ENCODE measurements at regions not wholly inside any gene's neighbourhood (a gene's known extent, or its start where the extent isn't known, plus 50 kb on each side); places are given as distances from the start of the nearest gene placed in this dataset.

DNA sequence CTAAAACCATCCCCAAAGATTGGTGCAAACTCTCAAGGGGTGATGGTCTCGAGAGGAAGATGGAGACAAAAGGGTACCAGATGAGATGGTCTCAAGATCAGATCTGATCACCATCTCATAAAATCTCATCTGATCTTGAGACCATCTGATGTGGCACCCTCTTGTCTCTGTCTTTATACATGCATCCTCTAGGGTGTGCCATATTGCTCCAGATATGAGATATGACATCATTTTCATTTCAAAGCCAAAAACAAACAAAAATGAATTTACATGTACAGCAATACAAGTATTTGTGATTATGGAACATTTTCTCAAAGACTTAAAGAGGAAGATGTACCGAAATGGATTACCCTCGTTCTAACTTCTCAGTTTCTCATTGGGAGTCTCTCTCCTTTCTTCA is 787.2 kb downstream of the GALC start:
- no peak for ATAC-seq (ENCODE audit: low read depth)
- WGBS, 2 experiments (ENCODE audit: extremely low coverage in 2 of 2, insufficient read length in 1 of 2): no CpG with 5 or more reads among the region's 3 CpGs

More for the DNA sequence above, 787.2 kb downstream of the GALC start:
- Histone ChIP-seq H3K9me1 (ENCODE audit: insufficient read depth, low read length) (no peaks in the 10 kb centered on the region), H2AK9ac (replicated peaks; ENCODE audit: low read depth, low read length, poor library complexity) (no peak overlapping the region), H4K91ac (ENCODE audit: insufficient read depth, low read depth, low read length) (no peak overlapping the region), H3K4me1 (ENCODE audit: control insufficient read depth, insufficient read depth, low read length) (no peaks in the 10 kb centered on the region), H3K9ac (ENCODE audit: low read depth, low read length) (no peak overlapping the region), H3K14ac (replicated peaks; ENCODE audit: low read depth, low read length) (no peak overlapping the region), H2AFZ (replicated peaks; ENCODE audit: low read length, poor library complexity) (no peak overlapping the region), H3K9me3 (ENCODE audit: control insufficient read depth, insufficient read depth, low read length) (no peaks in the 10 kb centered on the region), H3K56ac (ENCODE audit: extremely low read depth, insufficient read depth, low read length) (no peak overlapping the region), H3K79me1 (ENCODE audit: low read depth in 1 of 2, low read length in 2 of 2) (no peaks in the 10 kb centered on the region), H2AK5ac (ENCODE audit: low read depth, low read length) (no peak overlapping the region), H3K18ac (ENCODE audit: low read depth, low read length) (no peak overlapping the region), H3K23ac (ENCODE audit: low read depth, low read length) (no peak overlapping the region), H2BK20ac (ENCODE audit: low read depth, low read length) (no peak overlapping the region), H3K36me3 (ENCODE audit: control insufficient read depth, insufficient read depth, low read length) (no peaks in the 10 kb centered on the region), H3K4ac (ENCODE audit: low read depth, low read length) (no peak overlapping the region), H2BK15ac (ENCODE audit: low read depth, low read length) (no peak overlapping the region), H2BK5ac (ENCODE audit: low read depth, low read length, poor library complexity, severe bottlenecking) (no peak overlapping the region), H4K8ac (ENCODE audit: low read depth in 2 of 2, low read length in 2 of 2) (no peak overlapping the region), H2BK120ac (ENCODE audit: low read depth, low read length) (no peak overlapping the region), H4K5ac (ENCODE audit: low read depth, low read length) (no peak overlapping the region), H3K27ac (ENCODE audit: insufficient read depth, low read length) (no peak overlapping the region), H4K20me1 (ENCODE audit: insufficient read depth, low read length) (no peaks in the 10 kb centered on the region), H3K4me2 (ENCODE audit: low read depth, low read length) (no peak overlapping the region), H3K4me3 (ENCODE audit: insufficient read depth, low read depth, low read length) (no peak overlapping the region), H3K27me3 (ENCODE audit: control insufficient read depth, insufficient read depth, low read length) (no peaks in the 10 kb centered on the region)
- dilution Hi-C loops (cut with HindIII; ENCODE audit: low sequenced_read_pairs, unreplicated experiment): no loop called here
- ChIA-PET POLR2A (ENCODE audit: unreplicated experiment) (no interaction called here), CTCF (no interaction called here)
- TF ChIP-seq, protein P1, sequence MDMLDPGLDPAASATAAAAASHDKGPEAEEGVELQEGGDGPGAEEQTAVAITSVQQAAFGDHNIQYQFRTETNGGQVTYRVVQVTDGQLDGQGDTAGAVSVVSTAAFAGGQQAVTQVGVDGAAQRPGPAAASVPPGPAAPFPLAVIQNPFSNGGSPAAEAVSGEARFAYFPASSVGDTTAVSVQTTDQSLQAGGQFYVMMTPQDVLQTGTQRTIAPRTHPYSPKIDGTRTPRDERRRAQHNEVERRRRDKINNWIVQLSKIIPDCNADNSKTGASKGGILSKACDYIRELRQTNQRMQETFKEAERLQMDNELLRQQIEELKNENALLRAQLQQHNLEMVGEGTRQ (IDR thresholded peaks at IDR 0.05; ENCODE audit: low read depth, low read length): no peak
- TF ChIP-seq RCOR1 (IDR thresholded peaks at IDR 0.05; ENCODE audit: insufficient replicate concordance, low read length): no peak
- no peak for TF ChIP-seq CEBPB (IDR thresholded peaks at IDR 0.05; ENCODE audit: low read depth, low read length)
- no peak for TF ChIP-seq FOS (IDR thresholded peaks at IDR 0.05; ENCODE audit: low read depth, low read length)
- TF ChIP-seq CHD1 (IDR thresholded peaks at IDR 0.05; ENCODE audit: low read depth, low read length): no peak
- TF ChIP-seq MAZ (IDR thresholded peaks at IDR 0.05; ENCODE audit: borderline replicate concordance, low read depth, low read length): no peak
- TF ChIP-seq NFE2L2 (IDR thresholded peaks at IDR 0.05; ENCODE audit: low read depth, low read length): no peak
- no peak for TF ChIP-seq MAFK (IDR thresholded peaks at IDR 0.05; ENCODE audit: low read depth, low read length)
- no peak for TF ChIP-seq RFX5 (IDR thresholded peaks at IDR 0.05; ENCODE audit: low read depth, low read length)
- TF ChIP-seq, protein P2, sequence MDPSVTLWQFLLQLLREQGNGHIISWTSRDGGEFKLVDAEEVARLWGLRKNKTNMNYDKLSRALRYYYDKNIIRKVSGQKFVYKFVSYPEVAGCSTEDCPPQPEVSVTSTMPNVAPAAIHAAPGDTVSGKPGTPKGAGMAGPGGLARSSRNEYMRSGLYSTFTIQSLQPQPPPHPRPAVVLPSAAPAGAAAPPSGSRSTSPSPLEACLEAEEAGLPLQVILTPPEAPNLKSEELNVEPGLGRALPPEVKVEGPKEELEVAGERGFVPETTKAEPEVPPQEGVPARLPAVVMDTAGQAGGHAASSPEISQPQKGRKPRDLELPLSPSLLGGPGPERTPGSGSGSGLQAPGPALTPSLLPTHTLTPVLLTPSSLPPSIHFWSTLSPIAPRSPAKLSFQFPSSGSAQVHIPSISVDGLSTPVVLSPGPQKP (IDR thresholded peaks at IDR 0.05; ENCODE audit: borderline replicate concordance, low read depth, low read length): no peak
- TF ChIP-seq, protein P3, sequence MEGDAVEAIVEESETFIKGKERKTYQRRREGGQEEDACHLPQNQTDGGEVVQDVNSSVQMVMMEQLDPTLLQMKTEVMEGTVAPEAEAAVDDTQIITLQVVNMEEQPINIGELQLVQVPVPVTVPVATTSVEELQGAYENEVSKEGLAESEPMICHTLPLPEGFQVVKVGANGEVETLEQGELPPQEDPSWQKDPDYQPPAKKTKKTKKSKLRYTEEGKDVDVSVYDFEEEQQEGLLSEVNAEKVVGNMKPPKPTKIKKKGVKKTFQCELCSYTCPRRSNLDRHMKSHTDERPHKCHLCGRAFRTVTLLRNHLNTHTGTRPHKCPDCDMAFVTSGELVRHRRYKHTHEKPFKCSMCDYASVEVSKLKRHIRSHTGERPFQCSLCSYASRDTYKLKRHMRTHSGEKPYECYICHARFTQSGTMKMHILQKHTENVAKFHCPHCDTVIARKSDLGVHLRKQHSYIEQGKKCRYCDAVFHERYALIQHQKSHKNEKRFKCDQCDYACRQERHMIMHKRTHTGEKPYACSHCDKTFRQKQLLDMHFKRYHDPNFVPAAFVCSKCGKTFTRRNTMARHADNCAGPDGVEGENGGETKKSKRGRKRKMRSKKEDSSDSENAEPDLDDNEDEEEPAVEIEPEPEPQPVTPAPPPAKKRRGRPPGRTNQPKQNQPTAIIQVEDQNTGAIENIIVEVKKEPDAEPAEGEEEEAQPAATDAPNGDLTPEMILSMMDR (conservative IDR thresholded peaks at IDR 0.05; ENCODE audit: low read depth, low read length): no peak
- TF ChIP-seq RAD21 (IDR thresholded peaks at IDR 0.05; ENCODE audit: low read length): no peak
- no peak for TF ChIP-seq SMC3 (IDR thresholded peaks at IDR 0.05; ENCODE audit: low read depth, low read length)
- TF ChIP-seq MXI1 (IDR thresholded peaks at IDR 0.05; ENCODE audit: borderline replicate concordance, low read depth, low read length): no peak
- TF ChIP-seq BHLHE40 (IDR thresholded peaks at IDR 0.05; ENCODE audit: low read depth, low read length): no peak
- TF ChIP-seq POLR2A (IDR thresholded peaks at IDR 0.05; ENCODE audit: low read depth, low read length): no peak
- in situ Hi-C loops (cut with MboI; ENCODE audit: low sequenced_read_pairs): no loop called here
- intact Hi-C loops (cut with micrococcal nuclease): no loop called here
- no peak for DNase-seq
- BruUV-seq (replicated peaks): no TSS peak

Measured in IMR-90 (cell line).